Breast epithelium (tissue), 3 donors: ENCODE measurements at regions not wholly inside any gene's neighbourhood (a gene's known extent, or its start where the extent isn't known, plus 50 kb on each side); places are given as distances from the start of the nearest gene placed in this dataset.

Source experiments
- CTCF ChIP-seq, 3 donors: fragments of 450-650 bp; IDR thresholded peaks; one replicate each; pipeline ENCODE4 v1.5.1; 2016 to 2017; ENCODE audit warnings: antibody characterized with exemption in 3 of 3, mild to moderate bottlenecking in 3 of 3, moderate library complexity in 3 of 3
- POLR2A ChIP-seq: fragments of 450-650 bp; IDR thresholded peaks from one replicate; pipeline ENCODE4 v1.6.1; 2016; ENCODE audit warnings: antibody characterized with exemption, mild to moderate bottlenecking, moderate library complexity

- TF ChIP-seq CTCF (IDR thresholded peaks at IDR 0.05) (no peak), POLR2A (no peak)
Measured at GRCh38 chr1:173118404-173118803, 67.7 kb upstream of the TNFSF18 start.
